NCI-H524 (cell line): ENCODE measurements at regions not wholly inside any gene's neighbourhood (a gene's known extent, or its start where the extent isn't known, plus 50 kb on each side); places are given as distances from the start of the nearest gene placed in this dataset.
"Not testable (repeated sequence)": the region's sequence is repeated elsewhere in the genome, so short reads cannot be mapped to it uniquely, and the experiment has no call there.

Experiments used
- DNase-seq, 2 experiments: peaks; one replicate each; lab custom pipeline; 2025; lab: John Stamatoyannopoulos, UW

- DNase-seq: no peak
Observed at GRCh38 chr7:4319280-4319679, 362.8 kb upstream of the FOXK1 start.

- DNase-seq: no peak
Observed at GRCh38 chr7:4325732-4326131, 356.4 kb upstream of the FOXK1 start.

GRCh38 chr7:4331711-4332110, 350.4 kb upstream of the FOXK1 start:
- DNase-seq: no peak

GRCh38 chr7:4338556-4338955, 343.5 kb upstream of the FOXK1 start:
- no peak for DNase-seq

GRCh38 chr7:4343272-4344247, 338.5 kb upstream of the FOXK1 start:
- DNase-seq: no peak

GRCh38 chr7:4345004-4345403, 337.1 kb upstream of the FOXK1 start:
- no peak for DNase-seq

GRCh38 chr7:4352069-4352468, 330.0 kb upstream of the FOXK1 start:
- no peak for DNase-seq

GRCh38 chr7:4361774-4362173, 320.3 kb upstream of the FOXK1 start:
- DNase-seq: no peak

GRCh38 chr7:4383584-4383983, 298.5 kb upstream of the FOXK1 start:
- DNase-seq: no peak

- no peak for DNase-seq
Observed at GRCh38 chr7:4386190-4386589, 295.9 kb upstream of the FOXK1 start.

GRCh38 chr7:4391103-4391502, 291.0 kb upstream of the FOXK1 start:
- DNase-seq: not testable (repeated sequence)

- peak in 1 of 2 experiments; percentile 61 for DNase-seq
Observed at GRCh38 chr7:4394736-4395135, 287.4 kb upstream of the FOXK1 start.

- DNase-seq: no peak
Observed at GRCh38 chr7:4399121-4399520, 283.0 kb upstream of the FOXK1 start.

GRCh38 chr7:4399596-4399995, 282.5 kb upstream of the FOXK1 start:
- no peak for DNase-seq

GRCh38 chr7:4406288-4407058, 275.6 kb upstream of the FOXK1 start:
- DNase-seq: no peak

- no peak for DNase-seq
Observed at GRCh38 chr7:4409946-4410345, 272.1 kb upstream of the FOXK1 start.

GRCh38 chr7:4416396-4417056, 265.6 kb upstream of the FOXK1 start:
- DNase-seq: peak; percentile 16 to 53

- DNase-seq: peak in 1 of 2 experiments; percentile 76
Observed at GRCh38 chr7:4428526-4428925, 253.6 kb upstream of the FOXK1 start.

GRCh38 chr7:4430227-4430626, 251.9 kb upstream of the FOXK1 start:
- DNase-seq: no peak

GRCh38 chr7:4434306-4434705, 247.8 kb upstream of the FOXK1 start:
- no peak for DNase-seq

- DNase-seq: no peak
Observed at GRCh38 chr7:4436361-4436895, 245.7 kb upstream of the FOXK1 start.

GRCh38 chr7:4436936-4437335, 245.2 kb upstream of the FOXK1 start:
- no peak for DNase-seq
